Stimulated activated CD4-positive, alpha-beta T cell treated with anti-CD3 and anti-CD28 coated beads, Interleukin-12 subunit alpha, Interleukin-12 subunit beta, amount 100 ng/mL, for 24 hours (primary cell): ENCODE measurements at regions not wholly inside any gene's neighbourhood (a gene's known extent, or its start where the extent isn't known, plus 50 kb on each side); places are given as distances from the start of the nearest gene placed in this dataset.
A peak's percentile ranks its signal among the peaks of the same experiment; 100 is the strongest.
"Not testable (repeated sequence)": the region's sequence is repeated elsewhere in the genome, so short reads cannot be mapped to it uniquely, and the experiment has no call there.

Experiments used
- DNase-seq, 2 experiments: peaks; one replicate each; pipeline ENCODE4 v3.0.0-alpha.2; 2020; ENCODE audit warnings: low read depth in 2 of 2

DNA sequence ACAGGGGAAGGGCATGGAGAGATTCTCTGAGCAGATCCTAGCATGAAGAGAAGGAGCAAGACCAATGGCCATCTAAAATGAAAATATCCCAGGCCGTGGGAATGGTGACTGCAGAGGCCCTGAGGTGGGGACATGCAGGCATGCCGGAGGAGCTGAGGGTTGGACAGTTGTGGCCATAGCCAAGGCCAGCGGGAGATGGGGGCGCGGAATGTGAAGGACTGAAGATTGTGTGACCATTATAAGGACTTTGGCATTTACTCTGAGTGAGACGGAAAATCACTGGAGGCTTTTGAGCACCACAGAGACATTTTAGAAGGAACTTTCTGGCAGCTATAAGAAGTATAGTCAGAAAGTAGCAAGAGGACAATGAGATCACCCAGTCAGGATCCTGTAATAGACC lies 341.1 kb downstream of the SFMBT2 start:
- no peak for DNase-seq

DNA sequence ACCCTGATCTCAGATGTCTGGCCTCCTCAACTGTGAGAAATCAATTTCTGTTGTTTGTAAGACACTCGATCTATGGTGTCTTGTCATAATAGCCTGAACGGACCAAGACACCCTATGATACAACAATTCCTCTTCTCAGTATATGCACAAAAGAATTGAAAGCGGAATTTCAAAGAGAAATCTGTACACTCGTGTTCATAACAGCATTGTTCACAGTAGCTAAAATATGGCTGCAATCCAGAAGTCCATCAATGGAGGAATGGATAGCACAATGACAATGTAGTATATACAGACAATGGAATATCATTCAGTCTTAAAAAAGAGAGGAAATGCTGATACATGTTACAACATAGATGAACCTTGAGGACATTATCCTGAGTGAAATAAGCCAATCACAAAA lies 354.6 kb downstream of the SFMBT2 start:
- DNase-seq = no peak

DNA sequence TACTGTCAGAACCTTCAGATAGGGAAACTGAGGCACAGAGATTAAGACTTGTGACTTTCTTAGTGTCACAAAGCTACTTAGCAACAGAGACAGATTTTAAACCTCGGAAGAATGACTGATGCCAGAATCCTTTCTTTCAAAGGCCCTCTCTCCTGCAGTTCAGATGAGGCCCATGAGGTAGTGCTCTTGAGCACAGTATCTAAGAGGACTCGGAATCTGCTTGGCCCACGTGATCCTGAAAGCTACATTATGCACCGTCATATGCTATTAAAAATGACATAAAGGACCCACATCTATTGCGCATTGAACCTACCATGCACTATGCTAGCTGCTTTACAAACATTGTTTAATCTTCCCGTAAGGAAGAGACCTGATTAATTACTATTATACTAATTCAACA lies 355.9 kb downstream of the SFMBT2 start:
- DNase-seq = no peak

DNA sequence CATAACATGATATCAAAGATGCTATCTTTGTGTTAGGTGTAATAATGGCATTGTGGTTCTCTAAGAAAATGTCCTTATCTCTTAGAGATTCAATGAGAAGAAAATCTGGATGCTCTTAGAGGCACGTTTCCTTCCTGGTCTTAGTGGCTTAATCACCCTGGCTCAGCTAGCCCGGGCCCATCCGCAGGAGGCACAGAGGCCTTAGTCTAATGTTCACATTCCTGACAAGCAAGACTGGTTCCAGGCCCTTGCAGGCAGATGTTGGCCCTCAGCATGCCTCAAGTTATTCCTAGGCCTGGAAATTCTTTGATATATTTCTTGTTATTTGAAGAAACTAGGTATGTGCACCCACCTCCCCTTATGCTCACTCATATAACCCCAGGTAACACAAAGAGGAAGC lies 357.6 kb downstream of the SFMBT2 start:
- DNase-seq = no peak

DNA sequence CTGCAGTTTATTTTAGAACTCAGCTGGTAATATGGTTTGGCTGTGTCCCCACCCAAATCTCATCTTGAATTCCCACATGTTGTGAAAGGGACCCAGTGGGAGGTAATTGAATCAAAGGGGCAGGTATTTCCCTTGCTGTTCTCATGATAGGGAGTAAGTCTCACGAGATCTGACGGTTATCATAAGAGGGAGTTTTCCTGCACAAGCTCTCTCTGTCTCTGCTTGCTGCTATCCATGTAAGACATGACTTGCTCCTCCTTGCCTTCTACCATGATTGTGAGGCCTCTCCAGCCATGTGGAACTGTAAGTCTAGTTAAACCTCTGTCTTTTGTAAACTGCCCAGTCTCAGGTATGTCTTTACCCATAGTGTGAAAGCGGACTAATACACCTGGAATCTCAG lies 360.8 kb downstream of the SFMBT2 start:
- not testable (repeated sequence) for DNase-seq

DNA sequence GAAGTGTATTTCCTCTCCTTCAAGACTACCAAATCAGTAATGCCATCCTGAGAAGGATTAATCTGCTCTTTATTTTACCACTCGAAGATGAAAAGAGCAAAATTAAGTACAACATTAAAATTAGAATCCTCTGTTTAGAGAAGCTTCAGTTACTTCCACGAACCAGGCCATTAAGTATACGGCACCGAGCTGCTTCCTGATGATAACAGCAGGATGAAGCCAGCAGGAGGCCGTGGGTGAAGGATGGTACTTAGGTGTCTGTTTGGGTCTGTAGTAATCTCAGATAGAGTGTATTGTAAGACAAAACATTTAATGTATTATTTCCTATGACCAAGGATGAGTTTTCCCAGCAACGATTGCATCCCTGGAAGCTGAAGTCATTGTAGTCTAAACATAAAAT lies 362.8 kb downstream of the SFMBT2 start:
- DNase-seq = no peak

DNA sequence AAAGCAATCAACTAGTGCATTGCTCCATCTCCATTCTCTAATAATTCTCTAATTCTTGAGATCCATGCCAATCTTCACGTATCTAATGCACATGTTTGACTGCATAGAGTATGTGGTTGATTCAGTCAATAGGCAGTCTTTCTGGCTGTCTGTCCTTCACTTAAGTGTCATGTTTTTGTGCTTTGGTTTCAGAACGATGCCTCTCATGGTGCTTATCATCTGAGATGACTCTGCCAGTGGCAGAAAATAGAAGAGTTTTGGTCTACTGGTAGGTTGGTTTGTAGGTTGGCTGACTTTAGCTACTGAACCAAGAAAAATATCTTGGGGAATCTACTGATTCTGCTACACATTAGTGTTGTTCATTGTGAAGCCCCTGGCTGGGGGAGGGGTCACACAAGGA lies 364.2 kb downstream of the SFMBT2 start:
- DNase-seq = no peak

DNA sequence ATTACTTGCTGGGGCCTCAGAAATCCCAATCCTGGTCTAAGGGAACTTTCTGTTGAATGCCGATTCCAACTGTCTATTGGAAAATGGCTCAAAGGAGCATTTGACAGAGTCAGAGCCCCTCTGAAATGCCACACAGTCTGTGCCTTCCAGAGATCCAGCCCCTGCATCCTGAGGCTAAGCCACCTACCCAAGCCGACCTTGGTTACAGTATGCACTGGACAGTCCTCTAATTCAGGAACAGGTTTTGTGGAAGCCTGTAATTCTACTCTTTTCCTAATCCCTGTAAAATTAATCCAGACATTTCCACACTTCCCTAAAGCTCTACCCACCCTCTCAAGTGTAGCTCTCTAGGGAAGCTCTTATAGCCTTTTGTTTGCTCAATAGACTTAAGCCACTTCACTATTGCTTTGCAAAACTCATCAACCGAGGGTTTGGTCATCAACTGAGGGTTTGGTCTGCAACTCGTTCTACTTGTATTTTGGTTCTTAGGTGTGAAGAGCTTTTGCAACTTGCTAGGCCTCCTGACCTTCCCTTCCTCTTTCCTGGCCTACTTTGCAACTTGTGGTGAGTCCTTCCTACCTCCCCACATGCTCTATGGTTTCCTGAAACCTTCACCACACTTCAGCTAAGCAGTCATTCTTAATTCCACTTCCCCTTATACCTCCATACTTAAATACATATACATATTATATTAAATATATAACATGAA lies 364.8 kb downstream of the SFMBT2 start:
- no peak for DNase-seq

DNA sequence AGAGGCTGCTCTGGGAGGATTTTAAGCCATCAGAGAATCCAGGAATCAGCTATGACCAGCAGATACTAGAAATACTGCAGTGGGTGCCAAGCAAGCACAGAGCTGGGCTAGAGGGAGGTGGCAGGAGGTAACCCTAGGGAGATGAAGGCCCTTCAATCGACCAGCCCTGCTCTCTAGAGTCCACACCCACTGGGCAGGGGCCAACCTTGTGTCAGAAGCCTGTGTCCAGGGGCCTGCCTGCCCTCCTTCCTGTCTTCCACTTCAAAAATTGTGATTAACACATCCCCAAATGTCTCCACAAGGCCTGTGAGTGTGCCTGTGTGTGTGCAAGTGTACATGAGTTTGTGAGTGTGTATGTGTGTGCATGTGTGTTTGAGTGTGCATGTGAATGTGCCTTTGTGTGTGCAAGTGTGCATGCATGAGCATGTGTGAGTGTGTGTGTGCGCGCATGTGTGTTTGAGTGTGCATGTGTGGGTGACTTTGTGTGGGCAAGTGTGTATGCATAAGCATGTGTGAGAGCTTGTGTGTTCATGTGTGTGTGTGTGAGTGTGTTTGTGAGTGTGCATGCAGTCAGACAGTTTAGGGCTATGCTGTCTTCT lies 367.7 kb downstream of the SFMBT2 start:
- no peak for DNase-seq

DNA sequence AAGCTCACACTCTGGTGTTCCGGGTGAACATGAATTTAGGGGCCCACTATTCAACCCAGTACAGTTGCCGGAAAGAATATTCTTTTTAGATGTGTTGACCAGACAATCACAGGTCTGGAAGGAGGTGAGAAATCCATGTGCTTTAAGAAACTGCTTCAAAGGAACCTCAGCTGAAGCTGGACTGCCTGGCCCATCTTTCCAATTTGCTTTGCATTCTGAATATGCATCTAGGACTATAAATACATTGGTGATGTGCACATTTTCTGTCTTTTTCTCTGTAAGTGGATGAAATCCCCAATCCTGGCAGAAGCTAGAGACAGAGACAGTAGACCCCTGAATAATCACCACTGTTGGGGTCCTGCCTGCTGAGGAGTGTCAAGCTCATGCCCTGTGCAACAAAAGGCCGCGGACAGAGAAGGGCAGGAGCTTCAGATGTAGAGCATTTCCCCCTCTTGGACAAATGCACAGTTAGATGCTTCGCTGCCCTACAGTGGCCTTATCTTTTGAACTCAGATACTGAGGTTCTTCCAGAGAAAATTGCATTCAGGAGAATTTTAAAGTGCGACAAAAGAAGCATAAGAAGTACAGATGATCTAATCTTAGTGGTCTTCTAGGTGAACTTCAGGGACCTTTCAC lies 368.3 kb downstream of the SFMBT2 start:
- DNase-seq = no peak

DNA sequence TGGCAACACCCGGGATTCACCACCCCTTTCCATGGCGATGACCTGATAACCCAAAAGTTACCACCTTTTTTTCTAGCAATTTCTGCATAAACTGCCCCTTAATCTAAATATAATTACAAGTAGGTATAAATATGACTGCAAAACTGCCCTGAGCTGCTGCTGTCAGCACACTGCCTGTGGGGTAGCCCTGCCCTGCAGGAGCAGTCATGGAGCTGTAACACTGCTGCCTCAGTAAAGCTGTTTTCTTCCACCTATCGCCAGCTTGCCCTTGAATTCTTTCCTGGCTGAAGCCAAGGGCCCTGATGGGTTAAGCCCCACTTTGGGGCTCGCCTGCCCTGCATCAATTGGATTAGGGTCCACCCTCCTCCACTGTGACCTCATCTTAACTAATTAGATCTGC lies 368.8 kb downstream of the SFMBT2 start:
- no peak for DNase-seq

DNA sequence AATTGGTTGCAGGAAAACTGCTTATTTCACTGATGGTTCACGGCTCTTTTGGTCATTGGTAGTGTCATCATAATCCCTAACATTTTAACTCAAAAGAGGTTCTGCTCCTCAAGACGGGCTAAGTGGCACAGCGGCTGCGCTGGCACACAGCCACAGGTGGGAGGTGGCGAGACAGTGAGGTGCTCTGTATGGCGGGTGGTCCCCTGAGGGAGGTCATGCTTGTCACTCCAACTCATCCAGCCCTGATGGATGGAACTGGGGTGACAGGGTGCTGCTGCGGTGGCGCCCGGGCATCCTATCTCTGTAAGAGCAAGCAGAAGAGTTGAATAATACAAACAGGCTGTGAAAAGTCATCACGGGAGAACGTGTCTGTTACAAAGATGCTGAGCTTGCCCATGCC lies 370.2 kb downstream of the SFMBT2 start:
- no peak for DNase-seq

DNA sequence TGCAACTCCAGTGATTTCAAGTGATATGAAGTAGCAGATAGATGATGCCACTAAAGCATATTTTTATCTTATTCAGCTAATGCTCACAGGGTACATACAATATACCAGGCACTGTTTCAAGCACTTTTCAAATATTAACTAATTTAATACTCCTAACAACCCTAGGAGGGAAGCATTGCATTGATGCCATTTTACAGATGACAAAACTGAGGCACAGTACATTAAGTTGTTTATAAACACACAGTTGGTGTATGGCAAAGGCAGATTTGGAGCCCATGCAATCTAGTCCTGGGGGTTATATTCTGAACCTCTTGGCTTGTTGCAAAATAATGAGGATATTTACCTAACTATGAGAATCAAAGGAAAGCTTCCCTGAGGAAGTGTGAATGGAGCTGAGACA lies 371.0 kb downstream of the SFMBT2 start:
- DNase-seq = no peak

DNA sequence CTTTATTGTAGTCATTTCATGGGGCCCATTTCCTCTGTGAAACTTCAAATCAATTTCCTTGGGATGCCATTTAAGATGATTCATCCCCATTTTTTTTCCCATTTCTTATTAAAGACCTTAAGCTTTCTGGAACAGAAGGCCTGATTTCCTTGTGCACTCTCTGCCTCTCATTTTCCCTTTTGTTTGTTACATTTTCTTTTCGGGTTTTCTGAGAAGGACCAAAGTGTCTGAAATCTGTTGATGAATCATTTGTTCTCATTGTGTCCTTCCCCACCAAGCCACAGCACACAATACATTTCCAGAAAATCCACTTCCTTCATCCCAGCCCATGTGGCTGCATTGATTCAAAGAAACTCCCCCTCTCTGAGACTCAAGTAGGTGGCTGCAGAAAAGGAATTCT lies 372.4 kb downstream of the SFMBT2 start:
- DNase-seq = no peak

DNA sequence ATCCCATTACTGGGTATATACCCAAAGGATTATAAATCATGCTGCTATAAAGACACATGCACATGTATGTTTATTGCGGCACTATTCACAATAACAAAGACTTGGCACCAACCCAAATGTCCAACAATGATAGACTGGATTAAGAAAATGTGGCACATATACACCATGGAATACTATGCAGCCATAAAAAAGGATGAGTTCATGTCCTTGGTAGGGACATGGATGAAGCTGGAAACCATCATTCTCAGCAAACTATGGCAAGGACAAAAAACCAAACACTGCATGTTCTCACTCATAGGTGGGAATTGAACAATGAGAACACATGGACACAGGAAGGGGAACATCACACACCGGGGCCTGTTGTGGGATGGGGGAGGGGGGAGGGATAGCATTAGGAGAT lies 373.4 kb downstream of the SFMBT2 start:
- not testable (repeated sequence) for DNase-seq

DNA sequence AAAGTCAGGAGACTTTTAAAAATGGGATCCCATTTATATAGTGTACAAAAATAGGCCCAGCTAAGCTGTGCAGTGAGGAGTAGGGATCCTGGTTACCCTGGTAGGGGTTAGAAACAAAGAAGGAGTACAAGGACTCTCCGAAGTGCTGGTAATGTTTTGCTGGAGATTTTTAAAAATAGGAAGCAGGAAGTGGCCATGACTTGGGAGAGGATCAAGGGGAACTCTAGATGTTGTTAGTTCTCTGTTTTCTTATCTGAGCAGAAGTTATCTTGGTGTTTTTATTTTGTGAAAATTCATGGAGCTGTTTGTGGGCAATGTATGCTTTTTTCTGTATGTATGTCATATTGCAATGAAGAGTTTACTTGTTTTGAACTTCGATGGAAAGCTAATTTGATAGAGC lies 373.9 kb downstream of the SFMBT2 start:
- no peak for DNase-seq

DNA sequence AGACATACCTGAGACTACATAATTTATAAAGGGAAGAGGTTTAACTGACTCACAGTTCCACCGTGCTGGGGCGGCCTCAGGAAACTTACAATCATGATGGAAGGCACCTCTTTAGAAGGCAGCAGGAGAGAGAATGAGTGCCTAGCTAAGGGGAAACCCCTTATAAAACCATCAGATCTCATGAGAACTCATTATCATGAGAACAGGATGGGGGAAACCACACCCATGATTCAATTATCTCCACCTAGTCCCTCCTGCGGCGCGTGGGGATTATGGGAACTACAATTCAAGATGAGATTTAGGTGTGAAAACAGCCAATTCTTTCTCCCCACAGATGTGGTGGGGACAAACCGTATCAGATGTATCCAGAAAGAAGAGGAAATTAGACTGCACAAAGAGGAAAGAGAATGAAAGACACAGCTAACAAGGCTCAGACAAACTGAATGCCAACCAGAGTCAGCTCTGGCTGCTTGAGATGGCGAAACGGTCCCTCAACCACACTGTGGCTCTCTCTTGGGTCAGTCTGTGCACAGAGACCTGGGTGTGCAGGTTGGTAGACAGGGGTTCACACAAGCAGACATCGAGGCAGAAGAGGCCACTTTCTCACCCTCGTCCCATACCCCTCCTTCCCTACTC lies 375.6 kb downstream of the SFMBT2 start:
- peak; percentile 12 to 53 for DNase-seq

DNA sequence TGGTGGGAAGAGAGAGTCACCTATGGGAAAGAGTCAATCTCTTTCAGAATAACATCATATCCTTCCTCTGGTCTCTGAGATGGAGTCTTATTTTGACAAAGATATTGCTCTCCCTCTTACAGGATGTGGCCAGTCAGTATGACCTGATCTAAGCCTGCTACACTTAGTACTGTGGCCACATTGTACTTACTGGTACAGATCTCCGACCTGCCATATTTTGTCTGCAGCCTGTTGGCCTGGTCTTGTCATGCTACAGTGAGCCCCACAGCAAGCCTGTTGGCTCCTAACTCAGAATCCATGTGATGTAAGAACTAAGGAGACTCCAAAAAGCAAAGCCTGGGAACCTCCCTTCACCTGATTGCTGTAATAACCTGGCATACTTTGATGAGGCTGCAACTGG lies 377.8 kb downstream of the SFMBT2 start:
- no peak for DNase-seq

DNA sequence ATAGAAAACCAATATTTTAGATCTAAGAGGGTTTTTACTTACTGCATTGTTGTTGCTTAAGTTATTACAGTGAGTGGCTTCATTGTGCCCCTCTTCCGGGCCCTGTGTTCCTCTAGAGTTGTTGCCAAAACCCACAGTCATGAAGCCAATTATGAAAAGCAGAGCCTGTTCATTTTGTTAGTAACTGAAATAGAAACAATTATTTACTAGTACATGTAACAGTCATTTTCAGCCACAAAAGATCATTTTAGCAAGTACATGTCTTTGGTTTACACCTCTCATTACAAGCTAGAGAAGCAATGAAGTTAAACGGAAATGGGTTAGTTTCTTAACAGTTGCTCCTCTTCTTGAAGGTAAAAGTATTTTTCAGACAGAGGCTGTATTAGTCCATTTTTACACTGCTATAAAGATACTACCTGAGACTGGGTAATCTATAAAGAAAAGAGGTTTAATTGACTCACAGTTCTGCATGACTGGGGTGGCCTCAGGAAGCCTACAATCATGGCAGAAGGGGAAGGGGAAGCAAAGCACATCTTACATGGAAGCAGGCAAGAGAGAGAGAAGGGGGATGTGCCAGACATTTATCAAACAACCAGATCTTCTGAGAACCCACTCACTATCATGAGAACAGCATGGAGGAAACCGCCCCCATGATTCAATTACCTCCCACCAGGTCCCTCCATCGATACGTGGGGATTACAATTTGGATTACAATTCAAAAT lies 380.5 kb downstream of the SFMBT2 start:
- DNase-seq = no peak

DNA sequence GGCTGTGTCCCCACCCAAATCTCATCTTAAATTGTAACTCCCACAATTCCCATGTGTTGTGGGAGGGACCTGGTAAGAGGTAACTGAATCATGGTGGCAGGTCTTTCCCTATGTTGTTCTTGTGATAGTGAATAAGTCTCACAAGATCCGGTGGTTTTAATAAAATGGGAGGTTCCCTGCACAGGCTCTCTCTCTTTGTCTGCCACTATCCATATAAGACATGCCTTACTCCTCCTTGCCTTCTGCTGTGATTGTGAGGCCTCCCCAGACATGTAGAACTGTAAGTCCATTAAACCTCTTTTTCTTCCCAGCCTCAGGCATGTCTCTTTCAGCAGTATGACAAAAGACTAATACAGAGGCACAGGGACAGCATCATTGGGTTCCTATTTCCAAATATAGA lies 381.2 kb downstream of the SFMBT2 start:
- no peak for DNase-seq

DNA sequence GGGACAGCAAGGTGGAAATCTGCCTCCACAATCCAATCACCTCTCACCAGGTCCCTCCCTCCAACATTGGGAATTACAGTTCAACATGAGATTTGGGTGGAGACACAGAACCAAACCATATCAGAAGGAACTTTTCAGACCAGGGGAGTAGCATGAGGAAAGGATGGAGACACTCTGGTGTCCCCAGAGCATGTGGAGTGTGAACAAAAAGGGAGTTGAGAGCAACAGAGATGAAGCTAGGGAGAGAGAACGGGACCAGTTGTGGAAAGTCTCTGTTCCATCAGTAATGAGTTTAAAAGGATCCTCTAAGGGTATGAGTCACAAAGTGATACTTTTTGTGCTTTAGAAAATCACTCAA lies 382.0 kb downstream of the SFMBT2 start:
- DNase-seq = no peak
